ENCODE measurements at regions not wholly inside any gene's neighbourhood (a gene's known extent, or its start where the extent isn't known, plus 50 kb on each side); places are given as distances from the start of the nearest gene placed in this dataset.

- Histone ChIP-seq H3K9me3 (no peaks in the 10 kb centered on the region), H3K4me1 (no peaks in the 10 kb centered on the region), H3K27me3 (no peaks in the 10 kb centered on the region), H3K27ac (no peak overlapping the region), H3K4me3 (no peak overlapping the region), H3K36me3 (no peaks in the 10 kb centered on the region)
- intact Hi-C loops (cut with DNase I; ENCODE audit: low total_unique reads): no loop called here
- DNase-seq (ENCODE audit: low spot score in 2 of 2): no peak
- TF ChIP-seq POLR2AphosphoS5 (IDR thresholded peaks at IDR 0.05) (no peak), CTCF (IDR thresholded peaks at IDR 0.05) (no peak), POLR2A (IDR thresholded peaks at IDR 0.05) (no peak)
Measured at GRCh38 chr4:36006226-36006625, 238.1 kb downstream of the ARAP2 start.

GRCh38 chr4:36010397-36010929 is 233.9 kb downstream of the ARAP2 start:
- Histone ChIP-seq H3K9me3 (no peaks in the 10 kb centered on the region), H3K36me3 (no peaks in the 10 kb centered on the region), H3K4me1 (no peaks in the 10 kb centered on the region), H3K27ac (no peak overlapping the region), H3K4me3 (no peak overlapping the region), H3K27me3 (no peaks in the 10 kb centered on the region)
- no peak for DNase-seq (ENCODE audit: low spot score in 2 of 2)
- TF ChIP-seq POLR2AphosphoS5 (IDR thresholded peaks at IDR 0.05): no peak
- TF ChIP-seq POLR2A (IDR thresholded peaks at IDR 0.05): no peak
- no peak for TF ChIP-seq CTCF (IDR thresholded peaks at IDR 0.05)
- intact Hi-C loops (cut with DNase I; ENCODE audit: low total_unique reads): no loop called here

DNA sequence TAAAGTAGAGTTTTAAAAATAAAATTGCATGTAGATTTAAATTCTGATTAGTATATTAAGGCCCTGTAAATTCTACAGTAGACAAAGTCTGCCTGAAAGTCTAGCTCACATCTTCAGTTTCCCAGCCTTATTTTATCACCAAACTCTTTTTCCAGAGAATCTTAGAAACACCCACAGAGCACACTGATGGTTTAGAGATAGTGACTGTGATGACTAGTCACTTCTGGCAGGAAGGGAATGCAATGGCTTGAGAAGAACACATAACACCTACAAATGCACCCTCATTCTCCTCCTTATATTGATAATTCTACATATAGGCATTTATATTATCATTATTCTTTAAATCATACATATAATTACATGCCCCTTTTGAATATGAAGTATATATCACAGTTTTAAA is 232.9 kb downstream of the ARAP2 start:
- H3K4me1 ChIP-seq: no peaks in the 10 kb centered on the region
- no peaks in the 10 kb centered on the region for H3K36me3 ChIP-seq
- H3K27ac ChIP-seq: no peak overlapping the region
- no peak for TF ChIP-seq POLR2AphosphoS5 (IDR thresholded peaks at IDR 0.05)
- no peak for TF ChIP-seq CTCF (IDR thresholded peaks at IDR 0.05)
- TF ChIP-seq POLR2A (IDR thresholded peaks at IDR 0.05): no peak
- H3K27me3 ChIP-seq: no peaks in the 10 kb centered on the region
- H3K4me3 ChIP-seq: no peak overlapping the region
- no peak for DNase-seq (ENCODE audit: low spot score in 2 of 2)
- H3K9me3 ChIP-seq: no peaks in the 10 kb centered on the region
- intact Hi-C loops (cut with DNase I; ENCODE audit: low total_unique reads): no loop called here

- no peak overlapping the region for H3K4me3 ChIP-seq
- TF ChIP-seq POLR2AphosphoS5 (IDR thresholded peaks at IDR 0.05) (no peak), POLR2A (IDR thresholded peaks at IDR 0.05) (no peak), CTCF (IDR thresholded peaks at IDR 0.05) (no peak)
- intact Hi-C loops (cut with DNase I; ENCODE audit: low total_unique reads): no loop called here
Measured at GRCh38 chr4:36012503-36012902, 231.8 kb downstream of the ARAP2 start.

GRCh38 chr4:36013206-36013605 is 231.1 kb downstream of the ARAP2 start:
- Histone ChIP-seq H3K4me1 (no peaks in the 10 kb centered on the region), H3K4me3 (no peak overlapping the region), H3K27ac (no peak overlapping the region), H3K36me3 (no peaks in the 10 kb centered on the region), H3K9me3 (no peaks in the 10 kb centered on the region), H3K27me3 (no peaks in the 10 kb centered on the region)
- TF ChIP-seq CTCF (IDR thresholded peaks at IDR 0.05) (no peak), POLR2A (IDR thresholded peaks at IDR 0.05) (no peak), POLR2AphosphoS5 (IDR thresholded peaks at IDR 0.05) (no peak)
- intact Hi-C loops (cut with DNase I; ENCODE audit: low total_unique reads): no loop called here
- no peak for DNase-seq (ENCODE audit: low spot score in 2 of 2)

More at GRCh38 chr4:36012503-36012902, 231.8 kb downstream of the ARAP2 start:
- H3K9me3 ChIP-seq: no peaks in the 10 kb centered on the region
- no peaks in the 10 kb centered on the region for H3K27me3 ChIP-seq
- no peak overlapping the region for H3K27ac ChIP-seq
- no peaks in the 10 kb centered on the region for H3K36me3 ChIP-seq
- H3K4me1 ChIP-seq: no peaks in the 10 kb centered on the region
- DNase-seq (ENCODE audit: low spot score in 2 of 2): no peak
